ENCODE measurements at regions not wholly inside any gene's neighbourhood (a gene's known extent, or its start where the extent isn't known, plus 50 kb on each side); places are given as distances from the start of the nearest gene placed in this dataset.

GRCh38 chr19:30846102-30846501 is 473.9 kb downstream of the ZNF536 start:
- TF ChIP-seq SREBF2 (IDR thresholded peaks at IDR 0.05), result no peak
- TF ChIP-seq RNF2 (IDR thresholded peaks at IDR 0.05; ENCODE audit: borderline replicate concordance, low read depth), result no peak
- TF ChIP-seq HDAC2 (IDR thresholded peaks at IDR 0.05), result no peak
- TF ChIP-seq CTCF (IDR thresholded peaks at IDR 0.05), result no peak
- no peak for TF ChIP-seq EP300 (IDR thresholded peaks at IDR 0.05)
- TF ChIP-seq ESRRA (IDR thresholded peaks at IDR 0.05; ENCODE audit: borderline replicate concordance, low read length), result no peak
- no peak for TF ChIP-seq BHLHE40 (IDR thresholded peaks at IDR 0.05; ENCODE audit: low read depth, low read length)
- no peak for TF ChIP-seq POLR2A (IDR thresholded peaks at IDR 0.05; ENCODE audit: low read length)
- TF ChIP-seq, protein P1, sequence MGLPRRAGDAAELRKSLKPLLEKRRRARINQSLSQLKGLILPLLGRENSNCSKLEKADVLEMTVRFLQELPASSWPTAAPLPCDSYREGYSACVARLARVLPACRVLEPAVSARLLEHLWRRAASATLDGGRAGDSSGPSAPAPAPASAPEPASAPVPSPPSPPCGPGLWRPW (IDR thresholded peaks at IDR 0.05), result no peak
